K562 (cell line): ENCODE measurements at regions not wholly inside any gene's neighbourhood (a gene's known extent, or its start where the extent isn't known, plus 50 kb on each side); places are given as distances from the start of the nearest gene placed in this dataset.

Experiments
- ATAC-seq: fragments of 200-7000 bp; cut with Tn5 transposase; 3 replicates; pipeline ENCODE4 v1.9.1; 2020; ENCODE audit warnings: moderate library complexity
- BruUV-seq: library from RNA; stranded (reverse); fragments of 400-500 nt; replicated peaks from 2 replicates; lab custom pipeline; 2021; lab: Mats Ljungman, UMichigan
- CTCF ChIA-PET: fragments of 300-600 bp; formaldehyde crosslinking; extraction: SDS; loops from one replicate; lab custom pipeline; 2021; ENCODE audit warnings: low intra/inter-chr PET ratio; lab: Yijun Ruan, JAX
- POLR2A ChIA-PET: fragments of 300-600, 350-650 bp; sonication (Branson Sonifier 250); formaldehyde crosslinking; extraction: SDS; loops from one replicate; lab custom pipeline; 2021; ENCODE audit warnings: antibody characterized with exemption, inconsistent platforms; lab: Yijun Ruan, JAX
- DNase-seq, 4 experiments: peaks; one replicate each; pipeline versions ENCODE4 v3.0.0 to v3.0.0-alpha.2; 2011 to 2018; ENCODE audit warnings: low spot score in 3 of 4, mixed read lengths in 3 of 4; ENCODE audit errors: extremely low read depth in 1 of 4
- FAIRE-seq: peaks from 2 replicates; lab custom pipeline; 2011; peaks lifted over from hg19 to GRCh38; lab: Jason Lieb, UNC
- H2AFZ ChIP-seq: 2 replicates; pipeline ENCODE4 v1.6.0; 2011; ENCODE audit warnings: low read depth, low read length, control low read depth, inconsistent platforms
- H3K27ac ChIP-seq: fragments of 200-600 bp; 3 replicates; pipeline ENCODE4 v1.8.0; 2011; ENCODE audit warnings: low read depth, mild to moderate bottlenecking, control low read depth, inconsistent platforms, low read length, moderate library complexity, mixed read lengths; ENCODE audit errors: extremely low read depth
- H3K27me3 ChIP-seq, 2 experiments: fragments of 300-600 bp in 1 of 2; 2 replicates in 1 of 2; 3 replicates in 1 of 2; pipeline versions ENCODE4 v1.6.0 to v1.8.0; 2011; ENCODE audit warnings: inconsistent platforms in 2 of 2, low read length in 2 of 2, mild to moderate bottlenecking in 1 of 2, mixed read lengths in 1 of 2, moderate library complexity in 1 of 2; ENCODE audit not compliant: control insufficient read depth in 2 of 2, insufficient read depth in 2 of 2
- H3K36me3 ChIP-seq: fragments of 300-600 bp; 3 replicates; pipeline ENCODE4 v1.8.0; 2011; ENCODE audit warnings: mild to moderate bottlenecking, low read length, inconsistent platforms; ENCODE audit not compliant: control insufficient read depth, insufficient read depth
- H3K4me1 ChIP-seq, 2 experiments: fragments of 200-600 bp in 1 of 2; replicated peaks in 1 of 2; 2 replicates in 1 of 2; 3 replicates in 1 of 2; pipeline versions ENCODE4 v1.5.1 to v1.8.0; 2011; ENCODE audit warnings: inconsistent platforms in 2 of 2, low read length in 2 of 2, mild to moderate bottlenecking in 1 of 2, mixed read lengths in 1 of 2, moderate library complexity in 1 of 2; ENCODE audit not compliant: control insufficient read depth in 2 of 2, insufficient read depth in 2 of 2
- H3K4me2 ChIP-seq: 2 replicates; pipeline ENCODE4 v1.6.1; 2011; ENCODE audit warnings: low read length, control low read depth, inconsistent platforms, mixed read lengths; ENCODE audit not compliant: insufficient read depth
- H3K4me3 ChIP-seq: fragments of 200-600 bp; sonication (generic), shearing (Covaris generic); 2 replicates; pipeline ENCODE4 v1.5.1; 2016; ENCODE audit warnings: control low read depth, inconsistent platforms
- H3K79me2 ChIP-seq: fragments of 200-600 bp; 3 replicates; pipeline ENCODE4 v1.8.0; 2011; ENCODE audit warnings: low read length, inconsistent platforms; ENCODE audit not compliant: control insufficient read depth, insufficient read depth
- H3K9ac ChIP-seq, 2 experiments: 2 replicates each; pipeline versions ENCODE4 v1.6.0 to v1.6.1; 2011; ENCODE audit warnings: low read depth in 2 of 2, low read length in 2 of 2, control low read depth in 1 of 2, inconsistent platforms in 1 of 2, mild to moderate bottlenecking in 1 of 2, mixed read lengths in 1 of 2; ENCODE audit not compliant: insufficient read depth in 1 of 2
- H3K9me1 ChIP-seq: one replicate; pipeline ENCODE4 v1.6.0; 2011; ENCODE audit warnings: inconsistent platforms, mild to moderate bottlenecking, low read length, moderate library complexity; ENCODE audit not compliant: control insufficient read depth, insufficient read depth
- H3K9me3 ChIP-seq: replicated peaks from 2 replicates; pipeline ENCODE4 v1.5.1; 2011; ENCODE audit warnings: low read depth, low read length, inconsistent platforms; ENCODE audit not compliant: control insufficient read depth, insufficient read depth
- H4K20me1 ChIP-seq: replicated peaks from 2 replicates; pipeline ENCODE4 v1.6.1; 2011; ENCODE audit warnings: low read length, inconsistent platforms, mixed read lengths; ENCODE audit not compliant: control insufficient read depth, insufficient read depth
- CCAR2 ChIP-seq: fragments of 200-400 bp; formaldehyde crosslinking; IDR thresholded peaks from 2 replicates; pipeline ENCODE4 v1.6.1; 2017; ENCODE audit warnings: mild to moderate bottlenecking, low read depth, low read length
- SMAD2 ChIP-seq: fragments of 150-350 bp; IDR thresholded peaks from 2 replicates; pipeline ENCODE4 v1.6.1; 2014; ENCODE audit warnings: low read depth, mild to moderate bottlenecking, low read length
- TOE1 ChIP-seq, 2 experiments: fragments of 450-650 bp in 1 of 2; sonication (generic) in 1 of 2; formaldehyde crosslinking in 1 of 2; IDR thresholded peaks; 2 replicates each; pipeline versions ENCODE4 v1.7.1 to v1.8.0; 2016 to 2022; ENCODE audit warnings: borderline replicate concordance in 2 of 2, mild to moderate bottlenecking in 2 of 2, antibody characterized with exemption in 1 of 2, inconsistent platforms in 1 of 2, low read depth in 1 of 2, missing genetic modification reagents in 1 of 2, moderate library complexity in 1 of 2
- ZC3H8 ChIP-seq: fragments of 450-650 bp; IDR thresholded peaks from 2 replicates; pipeline ENCODE4 v1.6.1; 2017
- ZKSCAN1 ChIP-seq: fragments of 150-350 bp; IDR thresholded peaks from 2 replicates; pipeline ENCODE4 v1.6.1; 2016; ENCODE audit warnings: low read depth, low read length
- WGBS: fragments of 100-300 bp; shearing (Covaris generic); methylation state at CpG from one replicate; pipeline ENCODE4 v1.1.6; 2016; ENCODE audit warnings: low coverage, mixed read lengths; ENCODE audit not compliant: insufficient coverage; ENCODE audit errors: missing lambda C conversion rate; 5-methylcytosine and 5-hydroxymethylcytosine counted together
- in situ Hi-C: fragments of 300-500 bp; cut with MboI; formaldehyde crosslinking; loops from 4 replicates; pipeline ENCODE4 v1.15.0; 2018; ENCODE audit warnings: inconsistent platforms, mixed read lengths
- intact Hi-C: fragments of 100-400 bp; cut with micrococcal nuclease; formaldehyde crosslinking; loops from 2 replicates; pipeline ENCODE4 v1.14.2; 2022

DNA sequence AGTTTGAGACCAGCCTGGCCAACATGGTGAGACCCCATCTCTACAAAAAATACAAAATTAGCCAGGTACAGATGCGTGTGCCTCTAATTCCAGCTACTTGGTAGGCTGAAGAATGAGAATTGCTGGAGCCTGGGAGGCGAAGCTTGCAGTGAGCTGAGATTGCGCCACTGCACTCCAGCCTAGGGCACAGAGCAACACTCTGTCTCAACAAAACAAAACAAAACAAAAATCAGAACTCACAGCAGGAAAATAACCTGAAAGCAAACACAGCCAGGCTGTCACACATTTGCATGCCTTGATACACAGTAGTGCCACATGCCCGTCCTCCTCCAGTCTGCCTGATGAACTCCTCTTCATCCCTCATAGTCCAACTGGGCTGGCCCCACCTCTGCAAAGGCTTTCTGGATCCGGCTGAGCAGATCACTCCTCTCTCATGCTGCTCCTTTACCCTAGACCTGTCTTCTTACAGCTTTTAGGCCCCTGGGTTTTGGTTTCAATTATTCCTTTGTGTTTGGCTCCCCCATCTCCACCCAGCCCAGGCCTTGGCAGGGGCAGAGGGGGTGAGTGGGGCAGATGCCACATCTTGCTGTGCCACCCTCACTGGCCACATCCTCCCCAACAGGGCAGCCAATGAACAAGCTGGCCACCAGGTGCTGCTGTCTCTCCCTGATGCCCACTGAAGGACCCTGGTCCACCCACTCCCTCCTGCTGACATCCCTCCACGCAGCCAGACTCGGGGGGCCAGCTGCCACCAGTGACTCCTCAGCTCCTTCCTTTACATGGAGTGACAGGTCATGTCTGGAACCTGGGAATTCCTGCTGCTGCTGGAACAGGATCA, 62.0 kb upstream of the GGTA1 start:
- H3K4me3 ChIP-seq: no peak overlapping the region
- H3K4me2 ChIP-seq: no peak overlapping the region
- ATAC-seq (no peak), DNase-seq (no peak), FAIRE-seq (no peak)
- no peak for TF ChIP-seq TOE1 (IDR thresholded peaks at IDR 0.05; ENCODE audit: borderline replicate concordance)
- no peak for TF ChIP-seq TOE1 (CRISPR knock-in tag; IDR thresholded peaks at IDR 0.05; ENCODE audit: borderline replicate concordance, low read depth)
- no peak for TF ChIP-seq ZKSCAN1
- TF ChIP-seq SMAD2: no peak
- TF ChIP-seq ZC3H8: no peak
- no peak for TF ChIP-seq CCAR2
- POLR2A ChIA-PET: interaction anchor here (0.7 kb wide), 1 partner anchor 30 kb away, joined by 3 read pairs; no protein-coding TSS in a partner anchor
- H3K9me1 ChIP-seq: no peaks in the 10 kb centered on the region
- CTCF ChIA-PET: no interaction called here
- H3K79me2 ChIP-seq: no peaks in the 10 kb centered on the region
- no TSS peak for BruUV-seq
- no peak overlapping the region for H2AFZ ChIP-seq
- WGBS: 11% methylated on average over 7 of the region's 7 CpGs
- H3K36me3 ChIP-seq: no peaks in the 10 kb centered on the region
- H3K27ac ChIP-seq: no peak overlapping the region
- in situ Hi-C loops (no loop called here), intact Hi-C loops (no loop called here)
- no peaks in the 10 kb centered on the region for H4K20me1 ChIP-seq
- peaks cover 5 to 13% of the 10 kb centered on the region in 2 experiments; a peak in 4 of 5 replicates for H3K4me1 ChIP-seq
- H3K9me3 ChIP-seq: no peaks in the 10 kb centered on the region
- H3K27me3 ChIP-seq: peaks cover 11 to 62% of the 10 kb centered on the region in 2 experiments; a peak in 4 of 5 replicates
- H3K9ac ChIP-seq: peak overlapping the region in 1 of 2 experiments; percentile 9; a peak in 1 of 4 replicates
